Activated CD4-positive, alpha-beta T cell treated with anti-CD3 and anti-CD28 coated beads, Interleukin-2, amount 10 ng/mL, durations not matched to agents 24 days and 14 days (primary cell): ENCODE measurements at regions not wholly inside any gene's neighbourhood (a gene's known extent, or its start where the extent isn't known, plus 50 kb on each side); places are given as distances from the start of the nearest gene placed in this dataset.
"Not testable (repeated sequence)": the region's sequence is repeated elsewhere in the genome, so short reads cannot be mapped to it uniquely, and the experiment has no call there.

Experiments
- DNase-seq: peaks from one replicate; pipeline ENCODE4 v3.0.0; 2022
- H3K27ac Mint-ChIP-seq: one replicate; pipeline ENCODE4 v1.8.0; 2022; ENCODE audit warnings: mild to moderate bottlenecking, mixed read lengths
- H3K27me3 Mint-ChIP-seq: one replicate; pipeline ENCODE4 v1.8.0; 2022; ENCODE audit warnings: mixed read lengths
- H3K36me3 Mint-ChIP-seq: one replicate; pipeline ENCODE4 v1.8.0; 2022; ENCODE audit warnings: low read depth, mild to moderate bottlenecking, mixed read lengths
- H3K4me1 Mint-ChIP-seq: one replicate; pipeline ENCODE4 v1.8.0; 2021; ENCODE audit warnings: mixed read lengths
- H3K4me3 Mint-ChIP-seq: one replicate; pipeline ENCODE4 v1.8.0; 2022; ENCODE audit warnings: mild to moderate bottlenecking, moderate library complexity, mixed read lengths
- H3K9me3 Mint-ChIP-seq: one replicate; pipeline ENCODE4 v1.8.0; 2021; ENCODE audit warnings: mixed read lengths
- intact Hi-C: fragments of 100-400 bp; cut with micrococcal nuclease; formaldehyde crosslinking; loops from one replicate; pipeline ENCODE4 v1.15.1; 2023

GRCh38 chr6:6950373-6951145 lies 157.2 kb upstream of the RREB1 start:
- no peak for DNase-seq
- intact Hi-C loops, result no loop called here
- Mint-ChIP-seq H3K36me3 (no peaks in the 10 kb centered on the region), H3K27me3 (peaks cover 3% of the 10 kb centered on the region), H3K27ac (no peak overlapping the region), H3K9me3 (peaks cover 11% of the 10 kb centered on the region), H3K4me1 (no peaks in the 10 kb centered on the region), H3K4me3 (no peak overlapping the region)

GRCh38 chr6:6951355-6951754 lies 156.4 kb upstream of the RREB1 start:
- no peak for DNase-seq
- peaks cover 11% of the 10 kb centered on the region for H3K9me3 Mint-ChIP-seq
- peaks cover 1% of the 10 kb centered on the region for H3K27me3 Mint-ChIP-seq
- no peak overlapping the region for H3K27ac Mint-ChIP-seq
- H3K4me3 Mint-ChIP-seq, result no peak overlapping the region
- H3K4me1 Mint-ChIP-seq, result no peaks in the 10 kb centered on the region
- H3K36me3 Mint-ChIP-seq, result no peaks in the 10 kb centered on the region
- intact Hi-C loops, result no loop called here

GRCh38 chr6:6952484-6952883 lies 155.3 kb upstream of the RREB1 start:
- no peak for DNase-seq
- H3K27me3 Mint-ChIP-seq, result no peaks in the 10 kb centered on the region

GRCh38 chr6:6952927-6953326 lies 154.8 kb upstream of the RREB1 start:
- H3K4me1 Mint-ChIP-seq, H3K27ac Mint-ChIP-seq, intact Hi-C loops, H3K27me3 Mint-ChIP-seq, H3K4me3 Mint-ChIP-seq, H3K36me3 Mint-ChIP-seq, DNase-seq: not testable (repeated sequence)
- H3K9me3 Mint-ChIP-seq, result peaks cover 11% of the 10 kb centered on the region

More at GRCh38 chr6:6952484-6952883, 155.3 kb upstream of the RREB1 start:
- Mint-ChIP-seq H3K36me3 (no peaks in the 10 kb centered on the region), H3K9me3 (peaks cover 11% of the 10 kb centered on the region), H3K4me3 (no peak overlapping the region), H3K27ac (no peak overlapping the region), H3K4me1 (no peaks in the 10 kb centered on the region)
- intact Hi-C loops, result no loop called here

- Mint-ChIP-seq H3K27ac (no peak overlapping the region), H3K4me1 (no peaks in the 10 kb centered on the region), H3K27me3 (peaks cover 16% of the 10 kb centered on the region), H3K36me3 (no peaks in the 10 kb centered on the region), H3K4me3 (no peak overlapping the region), H3K9me3 (peaks cover 4% of the 10 kb centered on the region)
- intact Hi-C loops, result no loop called here
- DNase-seq, result no peak
Observed at GRCh38 chr6:6960571-6961251, 147.1 kb upstream of the RREB1 start.

- intact Hi-C loops, result no loop called here
- Mint-ChIP-seq H3K36me3 (no peaks in the 10 kb centered on the region), H3K9me3 (peaks cover 4% of the 10 kb centered on the region), H3K27ac (no peak overlapping the region), H3K4me1 (no peaks in the 10 kb centered on the region), H3K27me3 (peaks cover 23% of the 10 kb centered on the region), H3K4me3 (no peak overlapping the region)
- no peak for DNase-seq
Observed at GRCh38 chr6:6962086-6962485, 145.7 kb upstream of the RREB1 start.

- Mint-ChIP-seq H3K4me3 (no peak overlapping the region), H3K9me3 (peaks cover 4% of the 10 kb centered on the region), H3K27me3 (peaks cover 26% of the 10 kb centered on the region), H3K4me1 (no peaks in the 10 kb centered on the region), H3K27ac (no peak overlapping the region), H3K36me3 (no peaks in the 10 kb centered on the region)
- DNase-seq, result no peak
- intact Hi-C loops, result no loop called here
Observed at GRCh38 chr6:6962699-6963098, 145.1 kb upstream of the RREB1 start.

GRCh38 chr6:6963390-6963789 lies 144.4 kb upstream of the RREB1 start:
- H3K4me1 Mint-ChIP-seq, DNase-seq, H3K4me3 Mint-ChIP-seq, intact Hi-C loops, H3K9me3 Mint-ChIP-seq, H3K27ac Mint-ChIP-seq, H3K36me3 Mint-ChIP-seq: not testable (repeated sequence)
- H3K27me3 Mint-ChIP-seq, result peaks cover 23% of the 10 kb centered on the region

GRCh38 chr6:6964675-6965074 lies 143.1 kb upstream of the RREB1 start:
- Mint-ChIP-seq H3K27ac (no peak overlapping the region), H3K4me3 (no peak overlapping the region), H3K36me3 (no peaks in the 10 kb centered on the region), H3K9me3 (peaks cover 4% of the 10 kb centered on the region), H3K27me3 (peaks cover 20% of the 10 kb centered on the region), H3K4me1 (no peaks in the 10 kb centered on the region)
- intact Hi-C loops, result no loop called here
- DNase-seq, result no peak

- no peak for DNase-seq
- intact Hi-C loops, result no loop called here
- H3K36me3 Mint-ChIP-seq, result no peaks in the 10 kb centered on the region
- no peaks in the 10 kb centered on the region for H3K9me3 Mint-ChIP-seq
- no peak overlapping the region for H3K4me3 Mint-ChIP-seq
- H3K27ac Mint-ChIP-seq, result no peak overlapping the region
- H3K4me1 Mint-ChIP-seq, result no peaks in the 10 kb centered on the region
- peaks cover 20% of the 10 kb centered on the region for H3K27me3 Mint-ChIP-seq
Observed at GRCh38 chr6:6966127-6966526, 141.6 kb upstream of the RREB1 start.

GRCh38 chr6:6966569-6966968 lies 141.2 kb upstream of the RREB1 start:
- H3K9me3 Mint-ChIP-seq, result no peaks in the 10 kb centered on the region
- peaks cover 20% of the 10 kb centered on the region for H3K27me3 Mint-ChIP-seq
- intact Hi-C loops, result no loop called here
- H3K4me1 Mint-ChIP-seq, result no peaks in the 10 kb centered on the region
- H3K36me3 Mint-ChIP-seq, result no peaks in the 10 kb centered on the region
- no peak overlapping the region for H3K4me3 Mint-ChIP-seq
- DNase-seq, result no peak
- no peak overlapping the region for H3K27ac Mint-ChIP-seq

- intact Hi-C loops, result no loop called here
- Mint-ChIP-seq H3K4me1 (no peaks in the 10 kb centered on the region), H3K36me3 (no peaks in the 10 kb centered on the region), H3K27me3 (peaks cover 18% of the 10 kb centered on the region), H3K4me3 (no peak overlapping the region), H3K9me3 (no peaks in the 10 kb centered on the region), H3K27ac (no peak overlapping the region)
- no peak for DNase-seq
Observed at GRCh38 chr6:6968357-6968730, 139.4 kb upstream of the RREB1 start.

GRCh38 chr6:6968731-6969552 lies 138.8 kb upstream of the RREB1 start:
- Mint-ChIP-seq H3K9me3 (no peaks in the 10 kb centered on the region), H3K4me3 (no peak overlapping the region), H3K27ac (no peak overlapping the region), H3K27me3 (peaks cover 18% of the 10 kb centered on the region), H3K36me3 (no peaks in the 10 kb centered on the region), H3K4me1 (no peaks in the 10 kb centered on the region)
- no peak for DNase-seq
- intact Hi-C loops, result no loop called here

- Mint-ChIP-seq H3K4me1 (no peaks in the 10 kb centered on the region), H3K27me3 (peaks cover 13% of the 10 kb centered on the region), H3K4me3 (no peak overlapping the region), H3K9me3 (no peaks in the 10 kb centered on the region), H3K27ac (no peak overlapping the region), H3K36me3 (no peaks in the 10 kb centered on the region)
- intact Hi-C loops, result no loop called here
- DNase-seq, result no peak
Observed at GRCh38 chr6:6969761-6970223, 138.0 kb upstream of the RREB1 start.
